Omental fat pad (tissue), 3 donors: ENCODE measurements at regions not wholly inside any gene's neighbourhood (a gene's known extent, or its start where the extent isn't known, plus 50 kb on each side); places are given as distances from the start of the nearest gene placed in this dataset.

ENCODE experiments used
- ATAC-seq: fragments of 150-250 bp; one replicate; pipeline ENCODE4 v1.9.1; 2016; ENCODE audit warnings: mild to moderate bottlenecking, moderate library complexity; ENCODE audit not compliant: low FRiP score
- DNase-seq: peaks from one replicate; pipeline ENCODE4 v3.0.0-alpha.2; 2019; ENCODE audit warnings: low spot score
- TF ChIP-seq, protein P1 (sequence below), 3 donors: fragments of 450-650 bp; IDR thresholded peaks; one replicate each; pipeline ENCODE4 v1.5.1; 2016 to 2017; ENCODE audit warnings: antibody characterized with exemption in 3 of 3, mild to moderate bottlenecking in 3 of 3, moderate library complexity in 2 of 3

DNA sequence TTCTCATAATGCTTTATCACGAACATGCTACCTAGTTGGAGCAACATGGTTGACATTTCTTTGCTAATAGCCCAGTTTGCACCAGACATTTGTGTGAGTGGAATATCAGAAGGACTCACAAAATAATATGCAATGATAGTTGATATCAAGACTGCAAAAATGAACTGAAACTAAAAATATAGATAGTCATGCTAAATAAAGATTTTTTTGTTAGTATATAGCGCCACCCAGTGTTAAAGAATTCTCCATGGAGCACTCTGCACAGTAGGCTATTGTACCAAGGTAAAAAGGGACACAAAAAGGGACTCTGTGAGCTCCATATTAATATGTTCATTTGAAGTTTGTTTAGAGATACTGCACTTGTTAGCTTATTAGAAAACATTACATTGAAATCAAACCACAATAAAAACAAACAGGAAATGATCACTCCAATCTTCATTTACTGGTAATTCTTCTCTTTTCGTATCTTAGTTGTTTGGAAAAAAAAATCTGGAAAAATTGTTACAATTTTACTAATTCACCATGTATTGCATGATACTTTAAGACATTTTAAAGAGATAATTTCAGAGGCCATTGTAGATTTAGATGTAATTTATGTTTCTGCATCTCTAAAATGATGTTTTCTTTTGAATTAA is 1509.6 kb downstream of the ADGRL3 start:
- DNase-seq (no peak), ATAC-seq (no peak)
- TF ChIP-seq, protein P1, sequence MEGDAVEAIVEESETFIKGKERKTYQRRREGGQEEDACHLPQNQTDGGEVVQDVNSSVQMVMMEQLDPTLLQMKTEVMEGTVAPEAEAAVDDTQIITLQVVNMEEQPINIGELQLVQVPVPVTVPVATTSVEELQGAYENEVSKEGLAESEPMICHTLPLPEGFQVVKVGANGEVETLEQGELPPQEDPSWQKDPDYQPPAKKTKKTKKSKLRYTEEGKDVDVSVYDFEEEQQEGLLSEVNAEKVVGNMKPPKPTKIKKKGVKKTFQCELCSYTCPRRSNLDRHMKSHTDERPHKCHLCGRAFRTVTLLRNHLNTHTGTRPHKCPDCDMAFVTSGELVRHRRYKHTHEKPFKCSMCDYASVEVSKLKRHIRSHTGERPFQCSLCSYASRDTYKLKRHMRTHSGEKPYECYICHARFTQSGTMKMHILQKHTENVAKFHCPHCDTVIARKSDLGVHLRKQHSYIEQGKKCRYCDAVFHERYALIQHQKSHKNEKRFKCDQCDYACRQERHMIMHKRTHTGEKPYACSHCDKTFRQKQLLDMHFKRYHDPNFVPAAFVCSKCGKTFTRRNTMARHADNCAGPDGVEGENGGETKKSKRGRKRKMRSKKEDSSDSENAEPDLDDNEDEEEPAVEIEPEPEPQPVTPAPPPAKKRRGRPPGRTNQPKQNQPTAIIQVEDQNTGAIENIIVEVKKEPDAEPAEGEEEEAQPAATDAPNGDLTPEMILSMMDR (IDR thresholded peaks at IDR 0.05) = no peak

- DNase-seq = no peak
- TF ChIP-seq, protein P1 (IDR thresholded peaks at IDR 0.05) = no peak
Measured at GRCh38 chr4:62706423-62706822, 1506.3 kb downstream of the ADGRL3 start.

DNA sequence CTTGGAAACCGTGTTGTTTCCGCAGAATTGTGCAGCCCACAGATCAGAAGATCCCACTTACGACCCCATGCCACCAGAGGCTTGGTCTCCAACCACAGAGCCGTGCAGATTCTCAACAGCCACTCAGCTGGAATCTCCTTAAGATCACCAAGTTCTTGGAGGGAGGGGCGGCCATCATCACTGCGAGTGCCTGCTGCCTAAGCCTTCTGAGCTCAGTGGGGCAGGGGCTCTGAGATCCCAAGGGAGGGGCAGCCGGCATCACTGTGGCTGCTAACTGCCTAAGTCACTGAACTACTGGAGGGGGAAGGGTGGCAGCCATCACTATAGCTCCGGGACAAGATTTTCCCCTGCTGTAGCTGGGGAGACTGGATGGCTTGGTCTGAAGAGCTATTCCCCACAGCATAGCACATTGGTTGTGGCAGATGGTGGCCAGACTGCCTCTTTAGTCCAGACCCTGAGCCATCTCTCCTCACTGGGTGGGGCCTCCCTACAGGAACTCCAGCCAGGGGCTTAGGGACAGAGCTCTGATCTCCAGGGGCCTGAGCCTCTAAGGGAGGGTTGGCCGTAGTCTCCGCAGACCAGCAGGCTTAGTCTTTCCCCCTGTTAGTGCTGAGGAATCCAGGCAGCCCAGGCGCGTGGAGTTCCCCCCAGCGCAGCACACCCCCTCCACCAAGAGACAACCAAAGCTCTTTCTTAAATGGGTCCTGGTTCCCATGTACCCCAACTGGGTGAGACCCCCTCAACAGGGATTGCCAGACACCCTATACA is 1483.9 kb downstream of the ADGRL3 start:
- TF ChIP-seq, protein P1 (IDR thresholded peaks at IDR 0.05) = no peak
- no peak for ATAC-seq
- DNase-seq = no peak

More at GRCh38 chr4:62706423-62706822, 1506.3 kb downstream of the ADGRL3 start:
- no peak for ATAC-seq

DNA sequence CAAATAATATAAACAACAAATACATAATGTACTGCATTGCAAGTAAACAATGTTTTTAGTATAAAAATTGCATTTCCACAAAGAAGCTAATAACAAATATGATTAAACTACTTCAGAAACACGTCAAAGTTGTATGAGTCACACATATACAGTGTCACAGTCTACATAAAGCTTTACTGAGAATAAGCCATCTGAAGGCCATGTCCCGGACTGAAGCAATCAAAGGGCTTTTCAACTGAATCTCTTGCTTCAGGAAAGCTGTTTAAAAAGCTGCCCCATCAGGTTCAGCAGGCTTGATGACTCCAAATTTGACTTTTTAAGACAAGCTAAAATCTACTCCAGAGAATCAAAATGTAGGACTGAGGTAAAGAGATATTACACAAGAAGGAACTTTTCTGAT is 1476.8 kb downstream of the ADGRL3 start:
- ATAC-seq (no peak), DNase-seq (no peak)
- TF ChIP-seq, protein P1 (IDR thresholded peaks at IDR 0.05) = no peak

DNA sequence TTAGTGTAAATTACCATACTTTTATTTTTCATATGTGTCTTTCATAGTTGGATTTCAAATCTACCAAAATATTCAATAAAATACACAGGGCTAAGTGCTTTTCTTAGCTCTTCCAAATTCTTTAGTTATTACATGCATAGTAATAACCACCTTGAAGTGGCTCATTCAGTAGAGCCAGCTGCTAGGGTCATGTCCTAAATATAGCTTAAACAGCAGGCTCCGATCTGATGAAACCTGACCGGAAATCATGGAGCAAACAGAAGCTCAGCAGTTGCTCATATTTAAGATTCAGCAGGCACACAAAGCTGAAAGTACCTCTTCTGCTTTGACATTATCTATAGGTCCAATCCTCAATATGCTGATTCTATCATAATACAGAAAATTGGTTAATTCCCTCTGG is 1470.4 kb downstream of the ADGRL3 start:
- TF ChIP-seq, protein P1 (IDR thresholded peaks at IDR 0.05) = no peak
- DNase-seq = no peak
- ATAC-seq = no peak

GRCh38 chr4:62661821-62662220 is 1461.7 kb downstream of the ADGRL3 start:
- no peak for ATAC-seq
- TF ChIP-seq, protein P1 (IDR thresholded peaks at IDR 0.05) = no peak
- no peak for DNase-seq

GRCh38 chr4:62656006-62656405 is 1455.9 kb downstream of the ADGRL3 start:
- ATAC-seq = no peak
- TF ChIP-seq, protein P1 (IDR thresholded peaks at IDR 0.05) = no peak
- no peak for DNase-seq
